ENCODE measurements at regions not wholly inside any gene's neighbourhood (a gene's known extent, or its start where the extent isn't known, plus 50 kb on each side); places are given as distances from the start of the nearest gene placed in this dataset.
"Not testable (repeated sequence)": the region's sequence is repeated elsewhere in the genome, so short reads cannot be mapped to it uniquely, and the experiment has no call there.

DNA sequence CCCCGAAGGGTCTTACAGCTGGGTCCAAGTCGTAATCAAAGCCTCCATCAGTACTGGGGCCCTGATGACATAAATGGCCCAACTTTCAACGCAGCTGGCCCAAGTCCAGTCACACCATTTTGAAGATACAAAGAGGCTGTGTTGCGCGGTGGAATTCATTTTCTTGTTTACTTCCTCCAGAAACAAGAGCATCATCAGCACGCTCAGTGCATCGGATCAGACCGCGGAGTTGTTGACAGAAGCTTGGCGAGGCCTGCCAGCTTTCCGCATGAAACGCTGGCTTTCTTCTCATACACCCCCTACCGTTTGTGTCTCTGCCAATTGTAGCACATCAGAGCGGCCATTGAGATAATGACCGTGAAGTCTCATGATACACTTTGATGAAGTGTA, 101.7 kb upstream of the SPATA31D4 start:
- no peak overlapping the region for H3K4me3 ChIP-seq (replicated peaks; ENCODE audit: low read depth, low read length)
- TF ChIP-seq, protein P1, sequence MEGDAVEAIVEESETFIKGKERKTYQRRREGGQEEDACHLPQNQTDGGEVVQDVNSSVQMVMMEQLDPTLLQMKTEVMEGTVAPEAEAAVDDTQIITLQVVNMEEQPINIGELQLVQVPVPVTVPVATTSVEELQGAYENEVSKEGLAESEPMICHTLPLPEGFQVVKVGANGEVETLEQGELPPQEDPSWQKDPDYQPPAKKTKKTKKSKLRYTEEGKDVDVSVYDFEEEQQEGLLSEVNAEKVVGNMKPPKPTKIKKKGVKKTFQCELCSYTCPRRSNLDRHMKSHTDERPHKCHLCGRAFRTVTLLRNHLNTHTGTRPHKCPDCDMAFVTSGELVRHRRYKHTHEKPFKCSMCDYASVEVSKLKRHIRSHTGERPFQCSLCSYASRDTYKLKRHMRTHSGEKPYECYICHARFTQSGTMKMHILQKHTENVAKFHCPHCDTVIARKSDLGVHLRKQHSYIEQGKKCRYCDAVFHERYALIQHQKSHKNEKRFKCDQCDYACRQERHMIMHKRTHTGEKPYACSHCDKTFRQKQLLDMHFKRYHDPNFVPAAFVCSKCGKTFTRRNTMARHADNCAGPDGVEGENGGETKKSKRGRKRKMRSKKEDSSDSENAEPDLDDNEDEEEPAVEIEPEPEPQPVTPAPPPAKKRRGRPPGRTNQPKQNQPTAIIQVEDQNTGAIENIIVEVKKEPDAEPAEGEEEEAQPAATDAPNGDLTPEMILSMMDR (IDR thresholded peaks at IDR 0.05; ENCODE audit: low read depth, low read length, missing control alignments): no peak
- no peak for DNase-seq (ENCODE audit: extremely low read depth, low read depth)

DNA sequence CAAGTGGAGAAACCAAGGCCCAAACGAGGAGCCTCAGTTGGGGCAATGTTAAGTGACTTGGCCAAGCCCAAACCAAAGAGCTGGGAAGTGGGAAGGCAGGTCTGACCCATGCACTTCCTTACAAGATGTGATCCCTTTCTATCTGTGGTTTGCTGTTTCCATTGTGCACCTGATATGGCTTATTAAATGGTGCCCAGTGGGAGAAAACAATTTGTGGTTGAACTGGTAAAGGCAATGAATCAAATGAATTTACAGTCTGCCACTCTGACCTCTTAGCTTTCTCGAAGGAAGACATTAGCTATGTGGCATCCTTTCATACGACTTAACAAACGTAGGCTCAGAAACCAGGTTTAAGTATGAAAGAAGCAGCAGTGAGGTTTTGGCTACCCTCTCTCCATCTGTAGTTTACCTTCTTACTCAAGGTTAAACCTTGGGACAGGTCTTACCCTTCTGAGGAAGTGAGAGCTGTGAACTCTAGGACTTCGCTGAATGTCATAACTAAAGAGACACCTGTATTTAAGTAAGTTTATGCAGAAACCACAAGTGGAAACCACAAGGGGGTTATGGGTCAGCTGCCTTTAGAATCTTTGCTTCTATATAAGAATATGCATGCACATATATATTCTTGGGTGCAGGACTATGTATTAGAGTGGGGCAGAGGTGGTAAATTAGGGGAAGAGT, 100.5 kb upstream of the SPATA31D4 start:
- no peak for DNase-seq (ENCODE audit: extremely low read depth, low read depth)
- TF ChIP-seq, protein P1 (IDR thresholded peaks at IDR 0.05; ENCODE audit: low read depth, low read length, missing control alignments): no peak
- no peak overlapping the region for H3K4me3 ChIP-seq (replicated peaks; ENCODE audit: low read depth, low read length)

DNA sequence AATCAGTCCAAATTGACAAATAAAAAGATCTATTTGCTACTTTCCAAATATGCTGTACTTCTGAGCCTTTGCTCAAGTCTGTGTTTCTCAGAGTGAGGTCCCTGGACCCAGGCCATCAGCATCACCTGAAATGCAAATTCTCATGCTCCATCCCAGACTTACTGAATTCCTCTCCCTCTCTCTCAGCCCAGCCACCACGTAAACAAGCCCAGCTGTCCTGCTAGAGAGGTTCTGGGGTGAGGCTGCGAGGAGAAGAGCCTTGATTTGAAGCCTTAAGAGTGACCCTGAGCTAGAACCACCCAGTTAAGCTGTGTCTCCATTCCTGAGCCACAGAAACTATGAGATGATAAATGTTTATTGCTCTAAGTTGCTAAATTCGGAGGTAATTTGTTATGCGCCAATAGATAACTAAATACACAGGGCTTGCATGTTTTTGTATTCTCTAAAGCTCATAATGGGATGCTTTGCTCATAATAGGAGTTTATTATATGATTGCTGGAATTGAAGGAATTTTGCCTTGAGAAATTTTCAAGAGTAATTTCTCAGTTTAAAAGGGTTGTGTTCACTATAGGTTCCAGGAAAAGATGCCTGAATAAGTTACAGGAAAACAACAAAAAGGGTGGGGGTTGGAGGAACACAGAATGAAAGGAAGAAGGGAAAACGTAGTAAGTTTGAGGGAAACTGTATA, 98.9 kb upstream of the SPATA31D4 start:
- no peak for DNase-seq (ENCODE audit: extremely low read depth, low read depth)
- TF ChIP-seq, protein P1 (IDR thresholded peaks at IDR 0.05; ENCODE audit: low read depth, low read length, missing control alignments): no peak
- no peak overlapping the region for H3K4me3 ChIP-seq (replicated peaks; ENCODE audit: low read depth, low read length)

DNA sequence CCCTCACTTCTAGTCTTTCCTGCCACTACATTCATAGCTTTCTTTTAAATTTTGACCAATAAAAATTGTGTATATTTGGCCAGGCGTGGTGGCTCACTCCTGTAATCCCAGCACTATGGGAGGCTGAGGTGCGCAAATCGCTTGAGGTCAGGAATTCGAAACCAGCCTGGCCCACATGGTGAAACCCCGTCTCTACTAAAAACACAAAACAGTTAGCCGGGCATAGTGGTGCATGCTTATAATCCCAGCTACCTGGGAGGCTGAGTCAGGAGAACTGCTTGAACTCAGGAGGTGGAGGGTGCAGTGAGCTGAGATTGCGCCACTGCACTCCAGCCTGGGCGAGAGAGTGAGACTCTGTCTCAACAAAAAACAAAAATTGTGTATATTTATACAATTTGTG, 97.8 kb upstream of the SPATA31D4 start:
- H3K4me3 ChIP-seq (replicated peaks; ENCODE audit: low read depth, low read length); DNase-seq (ENCODE audit: extremely low read depth, low read depth): not testable (repeated sequence)

DNA sequence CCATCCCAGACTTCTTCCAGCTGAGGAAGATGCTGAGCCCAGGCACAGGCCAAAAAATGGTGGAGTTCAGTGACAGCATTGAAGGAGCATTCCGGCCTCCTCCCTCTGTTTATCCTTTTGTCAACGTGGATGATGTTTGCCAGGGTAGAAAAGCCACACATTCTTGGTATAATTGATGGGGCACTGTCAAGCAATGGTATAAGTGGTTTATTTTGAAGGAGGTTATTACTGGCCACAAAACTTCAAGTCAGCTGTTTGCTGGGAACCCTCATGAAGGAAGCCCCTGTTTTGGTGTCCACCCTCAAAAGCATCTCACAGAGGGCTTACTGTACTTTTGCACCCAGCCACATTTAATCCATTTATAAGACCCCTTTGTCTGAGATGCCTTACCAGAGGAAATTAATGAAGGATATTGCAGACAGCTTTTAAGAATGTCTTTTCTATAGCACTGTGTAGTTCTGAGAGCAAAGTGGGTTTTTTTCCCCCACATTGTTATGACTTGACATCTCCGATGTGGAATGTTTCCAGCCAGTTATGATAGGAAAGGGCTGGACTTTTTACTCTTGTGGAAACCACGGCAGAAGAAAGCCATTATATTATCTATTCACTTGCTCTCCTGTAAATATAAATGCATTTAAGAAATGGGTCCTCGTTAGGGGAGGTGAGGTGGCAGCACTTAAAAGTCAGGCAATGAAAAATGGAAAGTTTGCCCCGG, 95.5 kb upstream of the SPATA31D4 start:
- no peak overlapping the region for H3K4me3 ChIP-seq (replicated peaks; ENCODE audit: low read depth, low read length)
- no peak for DNase-seq (ENCODE audit: extremely low read depth, low read depth)
- TF ChIP-seq, protein P1 (IDR thresholded peaks at IDR 0.05; ENCODE audit: low read depth, low read length, missing control alignments): no peak

DNA sequence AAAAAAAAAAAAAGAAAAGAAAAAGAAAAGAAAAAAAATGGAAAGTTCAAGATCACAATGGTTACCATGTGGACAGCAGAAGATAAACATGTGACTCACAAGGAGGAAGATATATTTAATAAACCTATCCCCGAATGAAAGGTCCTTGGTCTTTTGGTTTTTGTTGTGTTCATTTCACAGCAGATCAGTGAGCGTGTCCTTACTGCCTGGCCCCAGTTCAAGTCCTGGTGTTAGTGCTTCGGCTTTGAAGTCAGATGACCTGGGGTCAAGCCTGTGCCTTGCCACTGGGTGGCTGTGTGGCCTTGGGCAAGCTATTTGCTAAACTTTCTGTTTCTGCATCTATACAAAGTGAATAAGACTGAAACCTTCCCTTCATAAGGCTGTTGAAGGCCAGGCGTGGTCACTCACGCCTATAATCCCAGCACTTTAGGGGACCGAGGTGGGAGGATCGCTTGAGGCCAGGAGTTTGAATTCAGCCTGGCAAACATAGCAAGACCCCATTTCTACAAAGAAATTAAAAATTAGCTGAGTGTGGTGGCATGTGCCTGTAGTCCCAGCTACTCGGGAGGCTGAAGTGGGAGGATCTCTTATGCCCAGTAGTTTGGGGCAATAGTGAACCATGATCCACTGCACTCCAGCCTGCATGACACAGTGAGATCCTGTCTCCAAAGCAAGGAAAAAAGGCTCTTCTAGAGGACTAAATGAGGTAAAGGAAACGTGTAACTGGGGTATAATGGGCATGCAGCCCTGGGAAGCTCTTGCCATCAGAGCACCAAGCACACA, 94.5 kb upstream of the SPATA31D4 start:
- DNase-seq (ENCODE audit: extremely low read depth, low read depth): no peak
- TF ChIP-seq, protein P1 (IDR thresholded peaks at IDR 0.05; ENCODE audit: low read depth, low read length, missing control alignments): no peak

More for the DNA sequence above, 94.5 kb upstream of the SPATA31D4 start:
- no peak overlapping the region for H3K4me3 ChIP-seq (replicated peaks; ENCODE audit: low read depth, low read length)
